ENCODE measurements at regions not wholly inside any gene's neighbourhood (a gene's known extent, or its start where the extent isn't known, plus 50 kb on each side); places are given as distances from the start of the nearest gene placed in this dataset.
A peak's percentile ranks its signal among the peaks of the same experiment; 100 is the strongest.

DNA sequence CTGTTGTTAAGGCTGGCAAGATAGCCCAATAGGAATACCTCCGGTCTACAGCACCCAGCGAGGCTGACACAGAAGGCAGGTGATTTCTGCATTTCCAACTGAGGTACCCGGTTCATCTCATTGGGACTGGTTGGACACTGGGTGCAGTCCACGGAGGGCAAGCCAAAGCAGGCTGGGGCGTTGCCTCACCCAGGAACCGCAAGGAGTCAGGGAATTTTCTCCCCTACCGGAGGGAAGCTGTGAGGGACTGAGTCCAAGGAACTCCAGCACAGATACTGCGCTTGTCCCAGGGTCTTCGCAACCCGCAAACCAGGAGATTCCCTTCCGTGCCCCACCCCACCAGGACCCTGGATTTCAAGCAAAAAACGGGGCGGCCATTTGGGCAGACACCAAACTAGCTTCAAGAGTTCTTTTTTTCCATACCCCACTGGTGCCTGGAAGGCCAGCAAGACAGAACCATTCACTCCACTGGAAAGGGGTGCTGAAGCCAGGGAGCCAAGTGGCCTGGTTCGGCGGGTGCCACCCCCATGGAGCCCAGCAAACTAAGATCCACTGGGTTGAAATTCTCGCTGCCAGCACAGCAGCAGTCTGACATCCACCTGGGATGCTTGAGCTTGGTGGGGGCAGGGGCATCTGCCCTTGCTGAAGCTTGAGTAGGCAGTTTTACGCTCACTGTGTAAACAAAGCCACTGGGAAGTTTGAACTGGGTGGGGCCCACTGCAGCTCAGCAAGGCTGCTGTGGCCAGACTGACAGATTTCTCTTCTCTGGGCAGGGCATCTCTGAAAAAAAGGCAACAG is 647.2 kb downstream of the BNC2 start:
- no peak overlapping the region for H3K4me3 ChIP-seq (replicated peaks in 1 of 4; ENCODE audit: control extremely low read depth in 1 of 4, insufficient read depth in 1 of 4, low read depth in 3 of 4, low read length in 4 of 4)
- no peak overlapping the region for H2AFZ ChIP-seq (ENCODE audit: low read length)
- no peak overlapping the region for H3K27ac ChIP-seq (ENCODE audit: insufficient read depth, low read length)
- H3K9ac ChIP-seq (ENCODE audit: insufficient read depth, low read length), result no peak overlapping the region
- no peaks in the 10 kb centered on the region for H4K20me1 ChIP-seq (ENCODE audit: control insufficient read depth, extremely low read depth, insufficient read depth, low read length)
- H3K9me3 ChIP-seq (ENCODE audit: control insufficient read depth, insufficient read depth, low read depth, low read length), result no peaks in the 10 kb centered on the region
- peaks cover 11% of the 10 kb centered on the region for H3K4me1 ChIP-seq (ENCODE audit: control insufficient read depth, extremely low read depth, insufficient read depth, low read length)
- DNase-seq (ENCODE audit: low read depth in 2 of 2), result peak in 1 of 2 donors; percentile 51
- no peaks in the 10 kb centered on the region for H3K27me3 ChIP-seq (ENCODE audit: control insufficient read depth, insufficient read depth, low read length)
- H3K4me2 ChIP-seq (ENCODE audit: extremely low read depth, insufficient read depth, low read length), result no peak overlapping the region
- no peaks in the 10 kb centered on the region for H3K79me2 ChIP-seq (ENCODE audit: control insufficient read depth, insufficient read depth, low read length)
- no peak for TF ChIP-seq EZH2 (IDR thresholded peaks at IDR 0.05; ENCODE audit: low read length, missing control alignments)
- TF ChIP-seq, protein P1, sequence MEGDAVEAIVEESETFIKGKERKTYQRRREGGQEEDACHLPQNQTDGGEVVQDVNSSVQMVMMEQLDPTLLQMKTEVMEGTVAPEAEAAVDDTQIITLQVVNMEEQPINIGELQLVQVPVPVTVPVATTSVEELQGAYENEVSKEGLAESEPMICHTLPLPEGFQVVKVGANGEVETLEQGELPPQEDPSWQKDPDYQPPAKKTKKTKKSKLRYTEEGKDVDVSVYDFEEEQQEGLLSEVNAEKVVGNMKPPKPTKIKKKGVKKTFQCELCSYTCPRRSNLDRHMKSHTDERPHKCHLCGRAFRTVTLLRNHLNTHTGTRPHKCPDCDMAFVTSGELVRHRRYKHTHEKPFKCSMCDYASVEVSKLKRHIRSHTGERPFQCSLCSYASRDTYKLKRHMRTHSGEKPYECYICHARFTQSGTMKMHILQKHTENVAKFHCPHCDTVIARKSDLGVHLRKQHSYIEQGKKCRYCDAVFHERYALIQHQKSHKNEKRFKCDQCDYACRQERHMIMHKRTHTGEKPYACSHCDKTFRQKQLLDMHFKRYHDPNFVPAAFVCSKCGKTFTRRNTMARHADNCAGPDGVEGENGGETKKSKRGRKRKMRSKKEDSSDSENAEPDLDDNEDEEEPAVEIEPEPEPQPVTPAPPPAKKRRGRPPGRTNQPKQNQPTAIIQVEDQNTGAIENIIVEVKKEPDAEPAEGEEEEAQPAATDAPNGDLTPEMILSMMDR (conservative IDR thresholded peaks at IDR 0.05 in 1 of 2, IDR thresholded peaks at IDR 0.05 in 1 of 2; ENCODE audit: low read depth in 1 of 2, low read length in 2 of 2), result no peak
- H3K36me3 ChIP-seq (ENCODE audit: control insufficient read depth, insufficient read depth, low read length), result no peaks in the 10 kb centered on the region

DNA sequence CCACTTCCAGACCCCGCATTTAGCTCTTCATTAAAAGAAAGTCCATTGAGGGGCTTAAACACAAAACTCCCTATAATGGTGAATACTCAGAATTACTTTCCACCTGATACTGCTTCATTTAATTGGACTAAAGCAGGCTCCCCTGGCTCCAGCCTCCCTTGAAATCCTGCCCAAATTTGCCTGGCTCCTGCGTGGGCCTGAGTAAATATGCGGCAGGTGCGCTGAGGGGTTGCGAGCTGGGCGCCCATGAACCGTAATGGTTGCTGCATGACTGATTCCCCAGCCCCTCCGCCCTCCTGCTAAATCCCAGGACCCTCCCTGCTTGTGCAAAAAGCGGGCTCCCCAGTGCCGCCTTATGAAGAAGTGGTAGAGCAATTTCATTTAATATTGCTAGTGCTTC is 639.7 kb downstream of the BNC2 start:
- Histone ChIP-seq H3K4me3 (replicated peaks in 1 of 4; ENCODE audit: control extremely low read depth in 1 of 4, insufficient read depth in 1 of 4, low read depth in 3 of 4, low read length in 4 of 4) (no peak overlapping the region), H3K9ac (ENCODE audit: insufficient read depth, low read length) (no peak overlapping the region), H3K79me2 (ENCODE audit: control insufficient read depth, insufficient read depth, low read length) (no peaks in the 10 kb centered on the region), H3K27me3 (ENCODE audit: control insufficient read depth, insufficient read depth, low read length) (peaks cover 3% of the 10 kb centered on the region), H2AFZ (ENCODE audit: low read length) (no peak overlapping the region), H3K36me3 (ENCODE audit: control insufficient read depth, insufficient read depth, low read length) (no peaks in the 10 kb centered on the region), H4K20me1 (ENCODE audit: control insufficient read depth, extremely low read depth, insufficient read depth, low read length) (no peaks in the 10 kb centered on the region), H3K9me3 (ENCODE audit: control insufficient read depth, insufficient read depth, low read depth, low read length) (no peaks in the 10 kb centered on the region), H3K27ac (ENCODE audit: insufficient read depth, low read length) (no peak overlapping the region), H3K4me1 (ENCODE audit: control insufficient read depth, extremely low read depth, insufficient read depth, low read length) (peaks cover 1% of the 10 kb centered on the region), H3K4me2 (ENCODE audit: extremely low read depth, insufficient read depth, low read length) (no peak overlapping the region)
- TF ChIP-seq, protein P1 (conservative IDR thresholded peaks at IDR 0.05 in 1 of 2, IDR thresholded peaks at IDR 0.05 in 1 of 2; ENCODE audit: low read depth in 1 of 2, low read length in 2 of 2), result no peak
- TF ChIP-seq EZH2 (IDR thresholded peaks at IDR 0.05; ENCODE audit: low read length, missing control alignments), result no peak
- DNase-seq (ENCODE audit: low read depth in 2 of 2), result no peak

DNA sequence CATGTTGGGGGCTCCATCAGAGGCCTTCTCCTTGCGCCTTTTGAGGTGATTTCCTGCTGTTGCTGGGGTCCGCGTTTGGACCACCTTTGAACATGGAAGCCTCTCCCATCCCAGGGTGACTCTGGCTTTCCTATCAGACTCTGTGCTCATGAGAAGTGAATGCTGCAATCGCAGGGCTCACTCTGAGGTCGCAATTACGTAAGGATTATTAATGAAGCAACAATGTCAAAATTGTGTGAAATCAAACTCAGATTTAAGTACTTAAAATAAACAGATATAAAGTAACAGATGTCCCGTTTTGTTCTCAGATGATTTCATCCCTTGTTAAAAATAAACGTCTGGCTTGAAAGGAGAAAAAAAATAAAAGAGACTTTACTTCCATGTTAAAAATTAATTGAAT is 634.2 kb downstream of the BNC2 start:
- H3K9me3 ChIP-seq (ENCODE audit: control insufficient read depth, insufficient read depth, low read depth, low read length), result no peaks in the 10 kb centered on the region
- H3K4me2 ChIP-seq (ENCODE audit: extremely low read depth, insufficient read depth, low read length), result no peak overlapping the region
- no peaks in the 10 kb centered on the region for H3K79me2 ChIP-seq (ENCODE audit: control insufficient read depth, insufficient read depth, low read length)
- no peaks in the 10 kb centered on the region for H4K20me1 ChIP-seq (ENCODE audit: control insufficient read depth, extremely low read depth, insufficient read depth, low read length)
- no peak overlapping the region for H3K9ac ChIP-seq (ENCODE audit: insufficient read depth, low read length)
- no peak overlapping the region for H3K27ac ChIP-seq (ENCODE audit: insufficient read depth, low read length)
- peaks cover 11% of the 10 kb centered on the region for H3K4me1 ChIP-seq (ENCODE audit: control insufficient read depth, extremely low read depth, insufficient read depth, low read length)
- DNase-seq (ENCODE audit: low read depth in 2 of 2), result peak; percentile 92 to 98
- H3K36me3 ChIP-seq (ENCODE audit: control insufficient read depth, insufficient read depth, low read length), result no peaks in the 10 kb centered on the region
- H3K27me3 ChIP-seq (ENCODE audit: control insufficient read depth, insufficient read depth, low read length), result no peaks in the 10 kb centered on the region
- no peak for TF ChIP-seq EZH2 (IDR thresholded peaks at IDR 0.05; ENCODE audit: low read length, missing control alignments)
- TF ChIP-seq, protein P1 (conservative IDR thresholded peaks at IDR 0.05 in 1 of 2, IDR thresholded peaks at IDR 0.05 in 1 of 2; ENCODE audit: low read depth in 1 of 2, low read length in 2 of 2), result no peak
- H3K4me3 ChIP-seq (replicated peaks in 1 of 4; ENCODE audit: control extremely low read depth in 1 of 4, insufficient read depth in 1 of 4, low read depth in 3 of 4, low read length in 4 of 4), result no peak overlapping the region
- no peak overlapping the region for H2AFZ ChIP-seq (ENCODE audit: low read length)

Data from fibroblast of lung (primary cell).